ENCODE measurements at regions not wholly inside any gene's neighbourhood (a gene's known extent, or its start where the extent isn't known, plus 50 kb on each side); places are given as distances from the start of the nearest gene placed in this dataset.

- TF ChIP-seq CTCF (IDR thresholded peaks at IDR 0.05) (no peak), POLR2AphosphoS5 (IDR thresholded peaks at IDR 0.05) (no peak)
Measured at GRCh38 chr4:66252291-66252690, 582.0 kb upstream of the EPHA5 start.
